Activated T-helper 1 cell treated with anti-CD3 and anti-CD28 coated beads, Interleukin-12 subunit alpha, Interleukin-12 subunit beta, Interleukin-2, Interleukin-4 antibody, amounts not matched to agents 30 ng/mL and 10 ng/mL and 1 ng/mL, durations not matched to agents 14 hours and 24 hours and 36 hours (primary cell): ENCODE measurements at regions not wholly inside any gene's neighbourhood (a gene's known extent, or its start where the extent isn't known, plus 50 kb on each side); places are given as distances from the start of the nearest gene placed in this dataset.

Experiments used
- DNase-seq: peaks from one replicate; pipeline ENCODE4 v3.0.0; 2021; ENCODE audit warnings: low spot score
- H3K27ac Mint-ChIP-seq: one replicate; pipeline ENCODE4 v1.8.0; 2021; ENCODE audit warnings: mild to moderate bottlenecking, mixed read lengths
- H3K27me3 Mint-ChIP-seq: one replicate; pipeline ENCODE4 v1.8.0; 2022; ENCODE audit warnings: mild to moderate bottlenecking, moderate library complexity, mixed read lengths; ENCODE audit not compliant: insufficient read depth
- H3K36me3 Mint-ChIP-seq: one replicate; pipeline ENCODE4 v1.8.0; 2021; ENCODE audit warnings: low read depth, mixed read lengths
- H3K4me1 Mint-ChIP-seq: one replicate; pipeline ENCODE4 v1.8.0; 2021; ENCODE audit warnings: low read depth, mixed read lengths
- H3K4me3 Mint-ChIP-seq: one replicate; pipeline ENCODE4 v1.8.0; 2021; ENCODE audit warnings: mild to moderate bottlenecking, moderate library complexity, mixed read lengths
- H3K9me3 Mint-ChIP-seq: one replicate; pipeline ENCODE4 v1.8.0; 2021; ENCODE audit warnings: mixed read lengths
- intact Hi-C: fragments of 100-400 bp; cut with micrococcal nuclease; formaldehyde crosslinking; loops from one replicate; pipeline ENCODE4 v1.15.1; 2024

- intact Hi-C loops = no loop called here
- Mint-ChIP-seq H3K36me3 (no peaks in the 10 kb centered on the region), H3K27me3 (no peaks in the 10 kb centered on the region), H3K4me3 (no peak overlapping the region), H3K27ac (no peak overlapping the region), H3K4me1 (no peaks in the 10 kb centered on the region), H3K9me3 (no peaks in the 10 kb centered on the region)
- no peak for DNase-seq
These were observed 159.4 kb downstream of the HS3ST3A1 start for GRCh38 chr17:13442361-13442760.

GRCh38 chr17:13441873-13442272 lies 159.9 kb downstream of the HS3ST3A1 start:
- intact Hi-C loops = no loop called here
- Mint-ChIP-seq H3K9me3 (no peaks in the 10 kb centered on the region), H3K4me1 (no peaks in the 10 kb centered on the region), H3K4me3 (no peak overlapping the region), H3K27ac (no peak overlapping the region), H3K36me3 (no peaks in the 10 kb centered on the region), H3K27me3 (no peaks in the 10 kb centered on the region)
- no peak for DNase-seq

GRCh38 chr17:13437966-13438779 lies 163.6 kb downstream of the HS3ST3A1 start:
- Mint-ChIP-seq H3K4me3 (no peak overlapping the region), H3K9me3 (no peaks in the 10 kb centered on the region), H3K4me1 (no peaks in the 10 kb centered on the region), H3K27ac (no peak overlapping the region), H3K27me3 (no peaks in the 10 kb centered on the region), H3K36me3 (no peaks in the 10 kb centered on the region)
- intact Hi-C loops = no loop called here
- DNase-seq = no peak

GRCh38 chr17:13435230-13435629 lies 166.5 kb downstream of the HS3ST3A1 start:
- no peak overlapping the region for H3K27ac Mint-ChIP-seq
- no peak for DNase-seq
- no peaks in the 10 kb centered on the region for H3K36me3 Mint-ChIP-seq
- no peaks in the 10 kb centered on the region for H3K27me3 Mint-ChIP-seq
- H3K4me3 Mint-ChIP-seq = no peak overlapping the region
- H3K9me3 Mint-ChIP-seq = no peaks in the 10 kb centered on the region
- intact Hi-C loops = no loop called here
- no peaks in the 10 kb centered on the region for H3K4me1 Mint-ChIP-seq

GRCh38 chr17:13429201-13429600 lies 172.5 kb downstream of the HS3ST3A1 start:
- Mint-ChIP-seq H3K4me3 (no peak overlapping the region), H3K27ac (no peak overlapping the region), H3K36me3 (no peaks in the 10 kb centered on the region), H3K4me1 (no peaks in the 10 kb centered on the region), H3K27me3 (no peaks in the 10 kb centered on the region), H3K9me3 (no peaks in the 10 kb centered on the region)
- intact Hi-C loops = no loop called here
- DNase-seq = no peak

- no peaks in the 10 kb centered on the region for H3K4me1 Mint-ChIP-seq
- no peak overlapping the region for H3K27ac Mint-ChIP-seq
- H3K9me3 Mint-ChIP-seq = no peaks in the 10 kb centered on the region
- DNase-seq = no peak
- H3K4me3 Mint-ChIP-seq = no peak overlapping the region
- H3K27me3 Mint-ChIP-seq = no peaks in the 10 kb centered on the region
- intact Hi-C loops = no loop called here
- no peaks in the 10 kb centered on the region for H3K36me3 Mint-ChIP-seq
These were observed 173.1 kb downstream of the HS3ST3A1 start for GRCh38 chr17:13428611-13429042.

GRCh38 chr17:13426991-13427390 lies 174.7 kb downstream of the HS3ST3A1 start:
- Mint-ChIP-seq H3K27ac (no peak overlapping the region), H3K27me3 (no peaks in the 10 kb centered on the region), H3K4me1 (no peaks in the 10 kb centered on the region), H3K4me3 (no peak overlapping the region), H3K36me3 (no peaks in the 10 kb centered on the region), H3K9me3 (no peaks in the 10 kb centered on the region)
- DNase-seq = no peak
- intact Hi-C loops = no loop called here

- no peaks in the 10 kb centered on the region for H3K27me3 Mint-ChIP-seq
- no peaks in the 10 kb centered on the region for H3K36me3 Mint-ChIP-seq
- no peak overlapping the region for H3K4me3 Mint-ChIP-seq
- H3K9me3 Mint-ChIP-seq = no peaks in the 10 kb centered on the region
- DNase-seq = no peak
- no peaks in the 10 kb centered on the region for H3K4me1 Mint-ChIP-seq
- intact Hi-C loops = no loop called here
- no peak overlapping the region for H3K27ac Mint-ChIP-seq
These were observed 176.3 kb downstream of the HS3ST3A1 start for GRCh38 chr17:13425390-13425789.

- DNase-seq = no peak
- no peaks in the 10 kb centered on the region for H3K36me3 Mint-ChIP-seq
- no peaks in the 10 kb centered on the region for H3K9me3 Mint-ChIP-seq
- H3K4me3 Mint-ChIP-seq = no peak overlapping the region
- H3K27ac Mint-ChIP-seq = no peak overlapping the region
- intact Hi-C loops = no loop called here
- no peaks in the 10 kb centered on the region for H3K27me3 Mint-ChIP-seq
- H3K4me1 Mint-ChIP-seq = no peaks in the 10 kb centered on the region
These were observed 180.1 kb downstream of the HS3ST3A1 start for GRCh38 chr17:13421581-13422130.

GRCh38 chr17:13420878-13421277 lies 180.9 kb downstream of the HS3ST3A1 start:
- Mint-ChIP-seq H3K27ac (no peak overlapping the region), H3K27me3 (no peaks in the 10 kb centered on the region), H3K9me3 (no peaks in the 10 kb centered on the region), H3K4me3 (no peak overlapping the region), H3K4me1 (no peaks in the 10 kb centered on the region), H3K36me3 (no peaks in the 10 kb centered on the region)
- no peak for DNase-seq
- intact Hi-C loops = no loop called here

GRCh38 chr17:13420418-13420826 lies 181.3 kb downstream of the HS3ST3A1 start:
- no peaks in the 10 kb centered on the region for H3K4me1 Mint-ChIP-seq
- no peaks in the 10 kb centered on the region for H3K9me3 Mint-ChIP-seq
- H3K36me3 Mint-ChIP-seq = no peaks in the 10 kb centered on the region
- no peaks in the 10 kb centered on the region for H3K27me3 Mint-ChIP-seq
- no peak overlapping the region for H3K4me3 Mint-ChIP-seq
- intact Hi-C loops = no loop called here
- DNase-seq = no peak
- no peak overlapping the region for H3K27ac Mint-ChIP-seq

- H3K9me3 Mint-ChIP-seq = peaks cover under 1% of the 10 kb centered on the region
- no peak overlapping the region for H3K27ac Mint-ChIP-seq
- H3K27me3 Mint-ChIP-seq = no peaks in the 10 kb centered on the region
- H3K36me3 Mint-ChIP-seq = no peaks in the 10 kb centered on the region
- no peak overlapping the region for H3K4me3 Mint-ChIP-seq
- DNase-seq = no peak
- intact Hi-C loops = loop anchor here (10.0 kb wide), 1 partner anchor 1305 kb away; no protein-coding TSS in a partner anchor
- no peaks in the 10 kb centered on the region for H3K4me1 Mint-ChIP-seq
These were observed 182.1 kb downstream of the HS3ST3A1 start for GRCh38 chr17:13419676-13420075.

- Mint-ChIP-seq H3K27ac (no peak overlapping the region), H3K9me3 (peaks cover 3% of the 10 kb centered on the region), H3K4me1 (no peaks in the 10 kb centered on the region), H3K36me3 (no peaks in the 10 kb centered on the region), H3K27me3 (no peaks in the 10 kb centered on the region), H3K4me3 (no peak overlapping the region)
- DNase-seq = no peak
- intact Hi-C loops = loop anchor here (10.0 kb wide), 1 partner anchor 1304 kb away; no protein-coding TSS in a partner anchor
These were observed 182.8 kb downstream of the HS3ST3A1 start for GRCh38 chr17:13418891-13419290.
